GM19351 (cell line): ENCODE measurements at regions not wholly inside any gene's neighbourhood (a gene's known extent, or its start where the extent isn't known, plus 50 kb on each side); places are given as distances from the start of the nearest gene placed in this dataset.

Source experiments
- ATAC-seq: cut with Tn5 transposase; IDR thresholded peaks from one replicate; pipeline ENCODE4 v1.9.1; 2021; ENCODE audit warnings: mild to moderate bottlenecking, moderate library complexity; ENCODE audit not compliant: unreplicated experiment

DNA sequence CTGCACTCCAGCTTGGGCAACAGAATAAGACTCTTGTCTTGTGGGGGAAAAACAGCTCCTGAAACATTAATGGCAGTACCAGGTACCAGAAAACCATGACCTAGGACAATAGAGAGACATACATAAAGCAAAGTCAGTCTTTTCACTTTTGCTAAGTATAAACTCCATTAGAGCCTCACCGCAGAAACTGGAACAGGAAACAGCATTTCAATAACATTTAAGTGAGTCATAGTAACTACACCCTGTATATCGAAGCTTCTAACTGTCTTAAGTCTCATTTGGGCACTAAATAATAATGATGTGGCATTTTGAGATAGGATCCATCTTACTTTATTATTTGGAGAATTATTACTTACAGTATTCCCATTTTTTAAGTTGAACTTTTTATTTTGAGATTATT, 517.8 kb upstream of the CELF2 start:
- no peak for ATAC-seq

DNA sequence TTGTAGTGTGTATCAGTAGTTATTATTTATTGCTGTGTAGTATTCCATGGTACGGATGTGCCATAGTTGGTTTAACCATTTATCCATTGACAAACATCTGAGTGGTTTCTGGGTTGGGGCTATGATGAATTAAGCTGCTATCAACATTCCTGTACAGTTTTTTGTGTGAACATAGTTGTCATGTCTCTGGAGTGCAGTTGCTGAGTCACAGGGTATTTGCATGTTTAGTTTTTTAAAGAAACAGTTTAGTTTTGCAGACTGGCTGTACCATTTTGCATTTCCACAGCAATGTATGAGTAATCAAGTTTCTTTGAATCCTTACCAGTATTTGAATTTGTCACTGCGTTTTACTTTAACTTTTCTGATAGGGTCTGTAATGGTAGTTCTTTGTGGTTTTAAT, 516.7 kb upstream of the CELF2 start:
- ATAC-seq, result no peak

DNA sequence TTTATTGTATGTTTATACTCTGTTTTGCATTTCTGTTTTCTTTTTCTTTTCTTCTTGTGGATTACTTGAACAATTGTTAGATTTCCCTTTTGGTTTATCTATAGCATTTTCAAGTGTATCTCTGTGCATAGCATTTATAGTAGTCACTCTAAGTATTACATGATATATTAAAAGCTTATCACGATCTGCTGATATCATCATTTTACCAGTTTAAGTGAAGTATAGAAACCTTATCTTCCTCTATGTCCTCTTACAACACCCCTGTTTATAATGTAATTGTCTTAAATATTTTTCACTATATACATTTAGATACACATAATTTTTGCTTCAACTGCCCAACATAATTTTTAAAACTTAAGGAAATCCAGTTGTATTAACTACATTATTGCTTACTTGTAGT, 513.9 kb upstream of the CELF2 start:
- ATAC-seq, result no peak

DNA sequence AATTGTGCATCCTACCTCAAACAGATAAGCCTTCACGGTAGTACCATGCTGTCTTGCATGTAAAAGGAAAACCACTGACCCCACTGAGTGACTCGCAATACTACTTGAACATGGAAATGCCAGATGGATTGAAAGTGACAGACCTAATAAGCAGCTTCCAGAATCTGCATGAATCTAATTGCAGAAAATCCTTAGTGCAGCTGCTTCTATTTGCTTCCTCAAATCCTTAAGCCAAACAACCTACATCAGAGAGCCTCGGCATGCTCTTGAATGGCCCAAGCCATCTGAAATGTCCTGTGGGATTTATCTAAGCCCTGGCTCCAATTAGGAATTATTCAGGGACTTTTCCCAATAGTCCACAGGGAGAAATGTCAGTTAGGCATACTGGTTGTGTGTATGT, 509.5 kb upstream of the CELF2 start:
- ATAC-seq, result no peak

DNA sequence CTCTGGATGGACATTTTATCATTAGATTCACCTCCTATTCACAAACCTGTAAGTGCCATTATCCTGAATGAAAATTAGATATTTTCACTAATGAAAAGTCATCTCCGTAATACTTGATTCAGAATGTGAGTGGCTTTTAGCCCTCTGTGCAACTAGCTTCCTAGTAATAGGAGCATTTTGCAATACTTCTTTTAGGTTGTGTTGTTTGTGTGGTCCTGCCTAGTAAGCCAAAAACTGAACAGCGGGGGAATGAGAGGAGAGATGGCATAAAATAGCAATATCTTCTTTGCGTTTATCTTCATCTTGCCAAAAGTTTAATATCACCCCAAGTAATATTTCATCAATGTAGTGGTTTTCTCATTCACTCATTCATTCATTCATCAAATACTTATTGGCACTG, 507.5 kb upstream of the CELF2 start:
- no peak for ATAC-seq

DNA sequence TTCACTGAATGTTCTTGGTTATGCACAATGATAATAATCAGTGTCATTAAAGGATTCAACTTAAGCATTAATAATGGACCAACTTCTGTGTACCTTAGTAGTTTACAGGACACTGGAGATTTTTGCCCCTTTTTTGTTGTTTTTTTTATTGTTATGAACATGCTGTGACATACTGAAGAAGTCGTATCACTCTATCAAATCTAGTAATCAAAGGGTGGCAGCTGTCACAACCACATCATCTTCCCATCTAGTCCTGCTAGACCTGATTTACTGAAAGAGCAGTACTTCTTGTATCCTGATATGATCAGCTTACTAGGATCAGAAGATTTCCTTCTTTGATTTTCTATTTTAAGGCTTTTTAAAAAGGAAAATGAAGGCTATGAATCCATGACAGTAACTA, 504.6 kb upstream of the CELF2 start:
- ATAC-seq, result no peak

DNA sequence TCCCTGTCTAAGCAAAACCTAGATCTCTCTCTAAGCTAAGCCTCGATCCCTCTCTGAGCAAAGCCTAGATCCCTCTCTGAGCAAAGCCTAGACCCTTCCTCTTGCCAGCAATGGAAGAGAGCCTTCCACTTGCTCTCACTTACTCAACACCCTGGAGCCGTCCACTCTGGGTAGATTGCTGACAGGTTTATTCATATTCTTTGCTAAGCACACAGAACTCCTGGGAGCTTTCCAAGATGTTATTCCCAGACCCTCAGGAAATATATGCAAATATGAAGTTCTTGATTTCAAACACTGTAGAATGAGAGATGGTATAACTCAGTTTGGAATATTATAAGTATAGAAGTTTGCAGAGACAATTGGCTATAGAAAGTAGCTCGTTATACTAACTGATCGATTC, 503.8 kb upstream of the CELF2 start:
- ATAC-seq, result no peak

DNA sequence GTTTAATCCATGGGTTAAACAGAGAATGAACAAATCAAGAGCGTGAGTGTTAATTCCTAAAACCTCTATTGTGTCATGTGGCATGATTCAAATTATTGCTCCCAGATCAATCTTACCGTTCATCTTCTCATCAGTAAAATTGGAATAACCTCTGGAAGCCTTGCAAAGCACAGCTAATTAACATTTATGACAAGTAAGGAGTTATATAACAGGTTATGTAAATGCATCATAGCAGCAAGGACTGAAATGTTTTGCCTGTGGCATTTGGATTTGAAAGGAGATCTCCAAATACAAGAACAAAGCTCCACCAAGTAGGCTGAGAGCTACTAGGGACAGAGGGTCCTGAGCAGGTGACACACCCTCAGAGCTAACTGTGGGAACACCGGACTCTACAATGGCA, 502.9 kb upstream of the CELF2 start:
- no peak for ATAC-seq

DNA sequence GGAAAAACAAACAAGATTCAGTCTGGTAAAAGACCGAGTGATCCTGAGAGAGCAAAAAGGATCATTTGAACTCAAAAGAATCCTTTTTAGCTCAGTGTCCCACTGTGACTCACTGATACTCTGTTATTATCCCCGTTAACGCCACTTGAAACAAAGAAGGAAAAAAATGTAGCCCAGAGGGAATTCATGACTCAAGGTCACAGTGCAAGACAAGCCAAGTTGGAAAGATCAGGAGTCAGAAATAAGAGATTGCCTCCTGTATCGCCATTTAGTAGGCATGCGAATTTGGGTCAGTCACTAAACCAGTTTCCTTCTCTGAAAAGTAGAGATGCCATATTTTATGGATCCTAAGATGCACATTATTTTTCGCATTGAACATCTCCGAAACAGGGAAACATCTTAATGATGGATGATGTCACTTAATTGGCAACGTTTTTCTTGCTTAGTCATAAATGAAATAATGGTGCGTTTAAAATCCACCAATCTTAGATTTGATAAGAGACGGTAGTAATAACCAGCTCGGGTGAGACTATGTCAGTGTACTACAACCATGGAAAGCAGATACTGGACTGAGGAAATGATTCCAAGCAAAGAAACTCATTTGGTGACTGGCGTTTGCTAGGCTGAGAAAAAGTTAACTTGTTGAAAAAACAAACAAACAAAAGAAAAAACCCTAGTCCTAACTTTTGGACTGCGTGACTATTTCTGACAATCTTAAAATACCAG, 502.0 kb upstream of the CELF2 start:
- no peak for ATAC-seq

DNA sequence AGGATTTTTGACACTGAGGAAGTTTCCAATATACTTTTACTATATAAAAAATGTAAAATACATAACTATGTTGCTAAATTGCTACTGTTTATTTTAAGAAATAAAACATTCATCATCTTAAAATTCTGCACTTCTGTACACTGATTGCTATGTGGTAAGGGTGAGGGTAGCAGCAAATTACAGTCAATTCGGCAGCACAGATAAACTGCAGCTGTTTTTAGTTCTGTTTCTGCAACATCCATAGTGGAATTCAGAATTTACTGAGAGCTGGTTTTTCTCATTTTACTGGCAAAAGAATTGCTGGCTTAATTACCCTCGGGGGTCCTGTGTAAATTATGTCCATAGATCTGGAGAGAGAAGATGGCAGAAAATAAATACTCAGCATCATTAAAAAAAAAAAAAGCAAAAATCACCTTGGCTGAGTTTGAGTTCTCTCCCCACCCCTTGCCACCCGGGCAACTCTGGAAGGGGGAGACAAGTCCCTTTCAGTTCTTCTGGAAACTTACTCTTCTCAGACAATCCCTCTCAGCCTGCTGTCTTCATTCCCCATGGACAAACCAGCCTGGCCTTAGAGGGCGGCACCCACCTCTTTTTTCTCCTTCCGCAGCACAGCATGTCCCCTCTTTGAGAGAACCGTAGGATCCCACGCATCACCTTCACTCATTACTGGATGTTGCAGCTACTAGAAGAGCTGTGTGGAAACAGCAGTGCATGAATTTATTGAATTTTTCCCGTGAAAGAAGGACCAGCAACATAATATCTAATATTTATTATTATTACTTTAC, 501.1 kb upstream of the CELF2 start:
- ATAC-seq, result no peak

DNA sequence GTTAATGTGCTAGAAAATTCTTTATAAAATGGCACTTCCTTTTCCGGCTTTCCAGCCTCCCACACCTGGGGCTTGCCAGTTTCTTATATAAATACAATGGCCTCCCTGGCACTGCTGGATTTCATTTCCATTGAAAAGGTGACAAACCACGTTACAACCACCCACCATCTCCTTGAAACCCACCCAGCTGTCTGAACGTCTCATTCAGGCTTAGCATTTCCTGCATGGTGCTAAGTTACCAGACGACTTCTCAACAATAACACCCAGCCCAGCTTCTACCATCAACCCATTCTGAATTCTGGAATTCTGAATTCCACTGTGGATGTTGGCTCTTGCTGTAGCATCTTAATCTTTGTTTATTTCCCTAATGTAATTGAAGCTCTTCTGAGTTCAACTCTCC, 499.8 kb upstream of the CELF2 start:
- ATAC-seq, result no peak

DNA sequence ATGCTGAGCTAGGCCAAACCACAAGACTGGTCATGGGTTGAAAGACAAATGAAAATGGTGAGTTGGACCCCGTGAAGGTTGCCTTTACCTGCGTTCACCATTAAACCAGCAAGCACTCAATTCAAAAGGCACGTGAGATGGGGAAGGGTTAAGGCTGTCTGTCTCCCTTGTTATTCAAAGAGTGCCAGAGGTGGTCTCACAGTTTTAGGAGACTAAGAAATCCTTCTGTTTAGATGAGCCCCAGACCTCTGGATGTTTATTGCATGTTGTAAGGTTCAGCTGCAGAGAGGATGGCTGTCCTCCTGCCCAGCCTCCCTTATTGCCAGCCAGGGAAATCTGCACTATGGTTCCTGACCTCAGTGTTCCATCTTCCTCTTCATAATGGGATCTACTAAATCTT, 498.0 kb upstream of the CELF2 start:
- ATAC-seq, result no peak

DNA sequence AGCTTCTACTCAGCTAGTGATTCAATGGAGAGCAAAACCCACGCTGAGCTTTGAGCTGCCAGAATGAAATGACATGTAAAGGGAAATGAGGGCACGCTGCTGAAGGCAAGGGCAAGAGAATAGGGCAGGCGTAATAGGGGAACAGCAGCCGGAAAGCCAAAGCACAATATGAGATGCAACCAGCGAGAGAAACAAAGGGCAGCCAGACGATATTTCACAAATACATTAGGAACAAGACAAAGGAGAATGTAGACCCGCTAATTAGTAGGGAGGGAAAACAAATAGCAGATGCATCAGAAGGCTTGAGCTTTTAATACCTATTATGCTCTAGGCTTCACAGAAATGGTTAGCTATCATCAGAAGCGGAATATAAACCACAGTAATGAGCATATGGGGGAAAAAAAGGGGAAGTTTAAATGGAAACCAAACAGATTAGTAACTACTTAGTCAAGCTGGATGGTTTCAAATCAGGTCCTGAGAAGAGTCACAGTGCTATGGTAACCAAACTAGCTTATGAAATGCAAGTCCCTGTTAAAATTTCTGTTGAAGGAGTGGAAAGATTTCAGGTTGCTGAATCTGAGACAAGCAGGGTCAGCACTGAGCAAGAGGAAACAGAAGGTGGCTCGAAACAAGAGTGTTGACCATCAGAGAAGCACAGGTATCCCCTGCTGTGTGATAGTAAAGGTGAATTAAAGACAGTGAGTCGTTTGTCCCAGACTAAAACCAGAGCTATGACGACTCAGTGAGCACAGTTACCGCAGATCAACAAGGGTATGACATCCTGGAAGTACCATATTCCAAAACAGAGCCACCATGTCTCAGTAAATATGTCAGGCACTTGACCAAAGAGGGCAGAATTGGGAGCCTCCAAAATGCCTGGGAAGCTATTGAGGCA, 496.9 kb upstream of the CELF2 start:
- ATAC-seq, result peak; percentile 98

DNA sequence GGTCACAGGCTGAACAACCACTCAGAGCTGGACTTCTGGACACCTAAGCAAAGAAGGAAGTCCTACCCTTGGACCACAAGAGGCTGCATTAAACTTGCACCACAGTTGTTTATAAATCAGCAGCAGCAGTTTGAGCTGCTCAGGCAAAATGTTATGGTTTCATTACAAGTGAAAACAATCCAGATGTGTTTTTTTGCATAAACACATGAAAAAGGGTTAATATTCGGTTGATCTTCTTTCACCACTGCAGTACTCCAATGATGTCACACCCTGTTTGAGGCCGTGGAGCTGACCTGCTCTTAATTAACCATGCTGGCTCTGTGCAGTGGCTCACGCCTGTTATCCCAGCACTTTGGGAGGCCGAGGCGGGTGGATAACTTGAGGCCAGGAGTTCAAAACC, 490.8 kb upstream of the CELF2 start:
- ATAC-seq, result no peak

DNA sequence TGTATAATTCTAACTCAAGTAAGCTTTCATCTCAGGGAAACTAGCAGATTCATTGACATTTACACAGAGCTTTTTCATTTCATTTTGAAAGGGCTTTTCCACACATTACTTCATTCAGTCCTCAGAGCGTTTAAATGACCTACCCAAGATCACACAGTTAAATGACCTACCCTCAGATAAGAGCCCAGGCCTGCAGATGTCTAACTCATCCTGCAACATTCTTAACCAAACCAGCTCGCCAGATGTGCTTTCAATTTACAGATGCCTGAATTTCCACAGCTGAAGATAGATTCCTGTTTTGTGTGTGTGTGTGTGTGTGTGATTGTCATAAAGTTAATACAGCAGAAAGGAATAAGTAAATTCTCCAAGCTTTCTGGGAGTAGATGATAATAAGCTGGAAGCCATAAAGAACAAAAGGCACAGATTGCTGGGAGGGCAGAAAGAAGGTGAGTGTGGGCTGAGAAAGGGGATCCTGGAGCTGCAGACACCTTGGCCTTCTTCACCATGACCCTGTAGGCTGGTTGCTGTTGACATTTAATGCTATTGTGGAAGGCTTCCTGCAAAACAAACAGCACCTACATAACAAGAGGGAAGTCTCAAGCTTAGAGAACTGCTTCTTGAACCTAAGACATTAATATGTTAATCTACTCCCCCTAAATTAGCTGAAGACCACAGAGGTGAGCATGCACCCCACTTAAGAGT, 489.7 kb upstream of the CELF2 start:
- no peak for ATAC-seq

DNA sequence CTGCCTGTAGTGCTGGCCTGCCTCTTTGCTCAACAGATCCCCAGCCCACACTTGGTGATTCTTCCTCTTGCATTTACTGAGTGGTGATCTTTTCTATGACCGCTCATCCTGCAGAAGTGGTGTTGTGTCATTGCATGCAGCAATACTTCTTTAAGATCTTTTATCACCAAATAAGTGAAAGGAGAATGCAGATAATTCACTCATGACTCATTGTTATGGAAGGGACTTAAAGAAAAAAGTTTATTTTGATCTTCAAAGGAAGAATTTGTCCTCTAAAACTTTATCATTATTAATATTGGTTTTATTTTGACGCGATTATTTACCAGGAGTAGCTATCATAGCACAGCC, 489.1 kb upstream of the CELF2 start:
- no peak for ATAC-seq

DNA sequence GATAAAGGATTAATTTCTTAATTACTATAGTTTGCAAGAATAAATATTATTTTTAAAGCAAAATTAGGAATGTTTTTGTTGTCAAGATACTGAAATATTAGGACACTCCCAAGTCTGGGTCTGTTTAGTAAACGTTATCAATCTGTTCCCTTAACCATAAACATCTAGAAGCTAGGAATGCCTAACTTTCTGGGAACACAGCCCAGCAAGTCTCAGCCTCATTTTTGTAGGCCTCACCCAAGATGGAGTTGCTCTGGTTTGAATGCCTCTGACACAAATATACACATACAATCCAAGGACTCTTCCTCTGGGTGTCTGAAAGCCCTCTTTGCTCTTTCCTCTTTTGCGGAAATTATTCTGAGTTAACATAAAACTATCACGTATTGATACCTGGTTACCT, 487.4 kb upstream of the CELF2 start:
- no peak for ATAC-seq

DNA sequence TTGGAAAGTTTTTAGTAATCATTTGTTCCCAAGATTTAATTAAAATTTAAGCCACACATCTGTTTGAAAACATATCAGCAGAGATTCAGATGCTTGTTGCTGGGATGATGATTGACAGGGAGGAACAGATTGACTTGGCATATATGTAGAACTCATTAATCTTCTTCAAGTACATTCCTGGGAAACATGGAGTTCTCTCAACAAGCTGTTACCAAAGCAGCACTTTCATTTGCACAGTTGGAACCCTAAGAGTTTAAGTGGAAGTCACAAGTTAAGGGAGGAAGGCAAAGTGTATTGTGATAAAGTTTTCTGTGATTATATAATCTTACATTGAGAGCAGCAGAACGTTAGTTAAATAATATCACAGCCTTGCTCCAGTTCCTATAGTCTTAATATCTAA, 485.4 kb upstream of the CELF2 start:
- ATAC-seq, result no peak

DNA sequence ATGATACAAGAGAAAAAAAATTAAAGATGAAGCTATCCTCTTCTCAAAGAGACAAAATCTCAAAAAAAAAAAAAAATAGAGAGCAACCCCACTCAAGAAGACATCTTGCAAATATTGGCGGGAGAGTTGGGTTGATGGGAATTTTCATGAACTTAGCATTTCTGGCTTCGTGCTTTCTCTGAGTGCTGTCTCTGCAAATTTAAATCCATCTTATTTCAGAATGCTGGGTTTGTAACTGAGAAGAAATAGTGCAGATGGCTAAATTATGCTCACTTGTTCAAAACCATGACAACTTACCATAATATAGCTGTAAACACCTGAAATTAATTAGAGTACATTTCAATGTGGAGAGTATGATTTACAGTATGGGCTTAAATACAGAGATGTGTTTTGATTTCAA, 484.8 kb upstream of the CELF2 start:
- no peak for ATAC-seq

DNA sequence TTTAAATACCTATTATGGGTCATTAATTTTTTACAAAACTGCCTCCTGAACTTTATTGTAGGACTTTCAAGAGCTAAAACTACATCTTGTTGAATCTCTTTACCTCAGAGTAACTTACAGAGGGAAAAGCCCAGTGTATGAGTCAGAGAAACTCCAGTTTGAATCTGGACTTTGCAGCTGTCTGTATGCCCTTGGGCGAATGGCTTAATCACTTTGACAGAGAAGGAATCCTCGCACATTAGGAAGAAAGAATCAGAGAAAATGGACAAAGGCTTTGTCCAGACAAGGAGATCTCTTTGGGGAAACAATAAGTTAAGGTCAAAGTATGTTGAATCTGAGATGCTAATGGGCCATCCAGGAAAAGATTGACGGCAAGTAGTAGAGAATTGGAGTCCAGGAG, 484.2 kb upstream of the CELF2 start:
- no peak for ATAC-seq

DNA sequence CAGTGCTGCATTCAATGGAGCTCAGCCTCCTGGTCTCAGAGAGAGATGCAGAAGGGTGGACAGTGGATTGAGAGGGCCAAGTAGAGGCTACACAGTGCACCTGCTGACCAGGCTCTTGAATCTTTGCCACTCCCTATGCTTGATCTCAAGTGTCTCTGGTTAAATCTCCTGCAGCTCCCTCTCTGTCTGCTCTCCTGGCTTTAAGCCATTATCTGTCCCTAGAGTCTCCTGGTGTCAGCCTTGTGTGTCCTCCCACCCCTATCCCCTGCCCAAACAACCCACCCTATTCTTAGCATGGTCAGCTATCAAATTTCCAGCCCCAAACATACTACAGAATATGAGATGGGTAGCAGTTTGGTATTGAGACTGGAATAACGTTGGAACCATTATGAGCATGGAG, 479.3 kb upstream of the CELF2 start:
- no peak for ATAC-seq
